Retinal pigment epithelial cell (primary cell): ENCODE measurements at regions not wholly inside any gene's neighbourhood (a gene's known extent, or its start where the extent isn't known, plus 50 kb on each side); places are given as distances from the start of the nearest gene placed in this dataset.

ENCODE experiments used
- DNase-seq: peaks from one replicate; pipeline ENCODE4 v3.0.0-alpha.2; 2010; ENCODE audit warnings: low read depth
- H3K4me3 ChIP-seq: 2 replicates; pipeline ENCODE4 v1.5.1; 2011; ENCODE audit warnings: mild to moderate bottlenecking, low read length, control low read depth, moderate library complexity
- TF ChIP-seq, protein P1 (sequence below): conservative IDR thresholded peaks from 2 replicates; pipeline ENCODE4 v1.5.1; 2011; ENCODE audit warnings: low read depth, low read length, control low read depth, inconsistent platforms

DNA sequence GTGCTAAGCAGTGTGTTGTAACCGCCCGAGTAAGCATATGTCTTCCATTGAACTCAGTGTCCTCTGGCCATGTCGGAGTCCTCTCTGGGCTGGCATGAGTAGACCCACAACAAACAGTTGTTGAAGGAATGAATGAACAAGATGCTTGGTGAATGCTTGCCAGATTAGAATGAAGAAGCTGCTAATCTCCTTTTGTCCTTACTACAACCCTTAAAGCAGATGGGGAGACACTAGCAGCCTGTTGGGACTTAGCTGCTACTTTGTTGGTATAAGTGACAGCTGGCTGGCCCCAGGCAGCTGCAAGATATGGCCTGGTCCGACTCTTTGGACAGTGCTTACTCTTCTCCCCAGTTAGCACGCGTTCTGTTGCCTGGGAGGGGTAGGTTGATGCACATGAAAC lies 370.1 kb downstream of the RPS24 start:
- no peak overlapping the region for H3K4me3 ChIP-seq
- TF ChIP-seq, protein P1, sequence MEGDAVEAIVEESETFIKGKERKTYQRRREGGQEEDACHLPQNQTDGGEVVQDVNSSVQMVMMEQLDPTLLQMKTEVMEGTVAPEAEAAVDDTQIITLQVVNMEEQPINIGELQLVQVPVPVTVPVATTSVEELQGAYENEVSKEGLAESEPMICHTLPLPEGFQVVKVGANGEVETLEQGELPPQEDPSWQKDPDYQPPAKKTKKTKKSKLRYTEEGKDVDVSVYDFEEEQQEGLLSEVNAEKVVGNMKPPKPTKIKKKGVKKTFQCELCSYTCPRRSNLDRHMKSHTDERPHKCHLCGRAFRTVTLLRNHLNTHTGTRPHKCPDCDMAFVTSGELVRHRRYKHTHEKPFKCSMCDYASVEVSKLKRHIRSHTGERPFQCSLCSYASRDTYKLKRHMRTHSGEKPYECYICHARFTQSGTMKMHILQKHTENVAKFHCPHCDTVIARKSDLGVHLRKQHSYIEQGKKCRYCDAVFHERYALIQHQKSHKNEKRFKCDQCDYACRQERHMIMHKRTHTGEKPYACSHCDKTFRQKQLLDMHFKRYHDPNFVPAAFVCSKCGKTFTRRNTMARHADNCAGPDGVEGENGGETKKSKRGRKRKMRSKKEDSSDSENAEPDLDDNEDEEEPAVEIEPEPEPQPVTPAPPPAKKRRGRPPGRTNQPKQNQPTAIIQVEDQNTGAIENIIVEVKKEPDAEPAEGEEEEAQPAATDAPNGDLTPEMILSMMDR, result no peak
- DNase-seq, result no peak

DNA sequence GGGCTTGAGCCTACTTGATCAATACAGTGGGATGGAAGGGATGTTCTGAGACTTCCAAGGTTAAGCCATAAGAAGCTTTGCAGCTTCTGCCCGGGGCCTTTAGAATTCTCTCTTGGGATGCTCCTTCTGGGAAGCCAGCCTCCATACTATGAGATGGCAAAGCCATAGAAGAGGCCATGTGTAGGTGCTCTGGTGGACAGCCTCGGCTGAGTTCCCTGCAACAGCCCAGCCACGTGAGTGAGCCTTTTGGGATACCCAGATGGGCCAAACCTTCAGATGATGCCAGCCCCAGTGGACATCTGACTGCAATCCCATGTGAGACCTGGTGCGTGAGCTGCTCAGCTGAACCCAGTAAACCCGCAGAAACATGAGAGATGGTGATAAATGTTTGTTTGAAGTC lies 370.6 kb downstream of the RPS24 start:
- no peak for DNase-seq
- no peak overlapping the region for H3K4me3 ChIP-seq

DNA sequence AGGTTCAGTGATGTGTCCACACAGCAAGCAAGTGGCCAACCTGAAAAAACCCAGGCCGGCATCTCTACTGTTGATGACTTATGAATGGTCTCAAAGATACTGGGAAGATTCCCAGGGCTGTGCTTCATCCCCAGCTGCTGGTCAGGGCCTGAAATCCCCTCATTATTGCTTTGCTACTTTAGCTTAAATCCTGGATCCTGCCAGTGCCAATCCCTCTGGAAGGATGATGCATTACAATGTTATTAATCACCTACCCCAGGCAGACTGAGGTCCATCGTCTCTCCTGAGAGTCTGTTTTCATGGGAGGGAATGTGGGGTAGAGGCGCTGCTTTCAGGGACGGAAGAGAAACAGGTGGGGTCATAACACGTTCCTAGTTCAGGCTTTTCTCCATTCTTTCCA lies 371.6 kb downstream of the RPS24 start:
- TF ChIP-seq, protein P1, result no peak
- peak; percentile 14 for DNase-seq
- H3K4me3 ChIP-seq, result no peak overlapping the region

More for the DNA sequence above, 370.6 kb downstream of the RPS24 start:
- TF ChIP-seq, protein P1, result no peak

DNA sequence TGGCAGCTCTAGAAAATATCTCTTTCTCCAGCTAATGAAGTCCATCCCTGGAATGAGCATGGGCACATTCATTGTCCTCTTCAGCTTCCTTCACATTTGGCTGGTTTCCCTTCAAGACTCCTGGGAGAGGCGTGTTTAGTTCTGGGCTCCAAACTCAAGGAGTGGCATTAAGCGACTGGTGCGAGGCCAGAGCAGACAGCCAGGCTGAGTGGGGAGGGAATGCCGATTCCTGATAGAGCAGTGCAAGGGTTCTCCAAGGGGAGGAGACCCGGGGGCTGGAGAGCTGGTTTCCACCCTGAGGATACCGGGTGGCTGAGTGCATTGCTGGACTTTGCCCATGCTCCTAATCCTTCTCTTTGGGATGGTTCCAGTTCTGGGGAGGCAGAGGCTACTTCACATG lies 372.1 kb downstream of the RPS24 start:
- TF ChIP-seq, protein P1, result no peak
- DNase-seq, result no peak
- H3K4me3 ChIP-seq, result no peak overlapping the region

DNA sequence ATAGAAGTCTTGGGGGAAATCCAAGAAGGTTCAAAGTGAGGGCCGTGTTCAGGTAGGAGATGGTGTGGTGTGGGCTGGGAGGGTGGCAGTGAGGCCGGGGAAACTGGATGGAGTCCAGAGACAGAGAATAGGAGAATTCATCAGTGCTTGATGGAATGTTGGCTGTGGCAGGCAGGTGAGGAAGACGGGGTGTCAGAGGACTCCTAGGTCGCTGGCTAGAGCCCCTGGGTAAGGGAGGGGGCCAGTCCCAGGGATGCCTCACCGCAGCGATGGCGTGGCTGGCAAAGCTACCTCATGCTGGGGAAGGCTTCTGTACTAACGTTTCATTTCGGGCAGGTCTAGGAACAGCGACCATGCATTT lies 373.0 kb downstream of the RPS24 start:
- H3K4me3 ChIP-seq, result peak overlapping the region; percentile 74

DNA sequence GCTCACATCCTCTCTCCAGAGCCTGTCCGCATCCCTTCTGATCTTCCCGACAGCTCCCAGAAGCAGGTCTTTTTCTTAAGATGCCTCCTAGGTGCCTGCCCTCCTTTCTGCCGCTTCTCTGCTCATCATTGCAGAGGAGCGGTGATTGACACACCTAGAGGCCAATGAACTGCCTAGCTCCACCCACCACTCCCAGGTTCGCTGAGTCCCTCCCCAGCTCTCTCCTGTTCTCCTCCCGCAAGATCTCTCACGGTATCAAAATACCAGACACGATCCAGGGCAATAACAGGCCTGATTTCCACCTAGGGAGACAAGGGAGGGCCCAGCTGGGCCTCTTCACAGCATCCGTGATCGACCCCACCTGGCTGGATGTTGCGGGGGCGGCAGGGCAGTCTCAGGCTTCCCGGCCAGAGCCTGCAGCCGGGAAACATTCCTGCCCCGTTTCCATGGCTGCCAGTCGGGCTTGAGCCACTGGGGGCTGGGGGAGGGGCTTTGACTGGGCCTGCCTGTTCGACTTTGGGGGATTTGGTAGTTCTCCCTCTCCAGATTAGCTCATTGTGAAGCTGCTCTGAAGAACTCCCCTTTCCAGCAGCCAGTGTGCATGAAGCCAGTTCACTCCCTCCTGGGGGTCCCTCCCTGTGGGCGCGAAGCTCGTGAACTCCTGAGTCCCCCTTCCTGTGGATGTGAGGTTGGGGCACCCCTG lies 373.5 kb downstream of the RPS24 start:
- H3K4me3 ChIP-seq, result peak overlapping the region; percentile 74
- DNase-seq, result peak; percentile 91
- TF ChIP-seq, protein P1, result no peak

More for the DNA sequence above, 373.0 kb downstream of the RPS24 start:
- TF ChIP-seq, protein P1, result no peak
- DNase-seq, result no peak

DNA sequence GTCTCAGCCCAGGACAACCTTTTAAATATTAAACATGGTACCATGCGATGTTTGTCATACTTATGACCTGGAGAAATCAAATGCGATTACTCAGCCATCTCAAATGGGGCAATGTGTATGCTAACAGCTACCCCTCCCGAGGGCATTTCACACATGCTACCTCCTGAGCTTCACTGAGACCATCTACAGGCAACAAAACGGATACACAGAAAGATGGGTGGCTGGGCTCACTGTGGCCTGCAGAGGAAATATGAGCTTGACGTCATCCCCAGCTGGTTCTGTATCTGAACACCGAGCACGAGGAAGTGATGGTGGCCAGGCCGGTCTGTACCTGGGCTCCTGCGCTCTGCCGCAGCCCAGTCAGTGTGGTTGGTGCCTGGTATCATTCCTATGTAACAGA lies 374.3 kb downstream of the RPS24 start:
- TF ChIP-seq, protein P1, result no peak
- H3K4me3 ChIP-seq, result no peak overlapping the region
- no peak for DNase-seq
